CD14-positive monocyte (primary cell): ENCODE measurements at regions not wholly inside any gene's neighbourhood (a gene's known extent, or its start where the extent isn't known, plus 50 kb on each side); places are given as distances from the start of the nearest gene placed in this dataset.

Experiments
- DNase-seq, 3 donors: peaks; one replicate each; pipeline ENCODE4 v3.0.0-alpha.2; 2011 to 2022
- H2AFZ ChIP-seq: 2 replicates; pipeline ENCODE4 v1.6.0; 2012; ENCODE audit warnings: mild to moderate bottlenecking, low read depth, low read length, inconsistent platforms; ENCODE audit not compliant: insufficient read depth, poor library complexity, severe bottlenecking
- H3K27ac ChIP-seq, 2 donors: 1 replicate in 1 of 2; 2 replicates in 1 of 2; pipeline ENCODE4 v1.5.1; 2012 to 2013; ENCODE audit warnings: low read length in 2 of 2, control low read depth in 1 of 2, inconsistent platforms in 1 of 2, low read depth in 1 of 2, mild to moderate bottlenecking in 1 of 2
- H3K27me3 ChIP-seq, 2 donors: one replicate each; pipeline versions ENCODE4 v1.6.0 to v1.6.1; 2011 to 2013; ENCODE audit warnings: low read length in 2 of 2; ENCODE audit not compliant: control insufficient read depth in 2 of 2, insufficient read depth in 2 of 2
- H3K36me3 ChIP-seq, 2 donors: replicated peaks in 1 of 2; 1 replicate in 1 of 2; 2 replicates in 1 of 2; pipeline versions ENCODE4 v1.5.1 to v1.6.1; 2012 to 2013; ENCODE audit warnings: low read length in 2 of 2, control low read depth in 1 of 2, inconsistent platforms in 1 of 2, mild to moderate bottlenecking in 1 of 2; ENCODE audit not compliant: insufficient read depth in 2 of 2, control insufficient read depth in 1 of 2
- H3K4me1 ChIP-seq, 2 donors: 1 replicate in 1 of 2; 2 replicates in 1 of 2; pipeline versions ENCODE4 v1.5.1 to v1.6.1; 2012 to 2013; ENCODE audit warnings: low read length in 2 of 2, control low read depth in 1 of 2, inconsistent platforms in 1 of 2, mild to moderate bottlenecking in 1 of 2, moderate library complexity in 1 of 2; ENCODE audit not compliant: insufficient read depth in 2 of 2, control insufficient read depth in 1 of 2
- H3K4me2 ChIP-seq: replicated peaks from 2 replicates; pipeline ENCODE3; 2012; ENCODE audit warnings: low read length, moderate library complexity, mild to moderate bottlenecking; ENCODE audit not compliant: poor library complexity, severe bottlenecking; ENCODE audit errors: extremely low read depth
- H3K4me3 ChIP-seq, 3 experiments: fragments of 200-600 bp in 1 of 3; sonication (generic) in 1 of 3; replicated peaks in 1 of 3; 1 replicate in 2 of 3; 2 replicates in 1 of 3; pipeline ENCODE4 v1.5.1; 2011 to 2013; ENCODE audit warnings: low read length in 3 of 3, mild to moderate bottlenecking in 3 of 3, control low read depth in 2 of 3, low read depth in 2 of 3, inconsistent platforms in 1 of 3, moderate library complexity in 1 of 3
- H3K79me2 ChIP-seq: 2 replicates; pipeline ENCODE4 v1.6.0; 2012; ENCODE audit warnings: mild to moderate bottlenecking, control low read depth, inconsistent platforms, low read length, moderate library complexity; ENCODE audit not compliant: insufficient read depth
- H3K9ac ChIP-seq: 2 replicates; pipeline ENCODE4 v1.6.0; 2017; ENCODE audit warnings: low read length, mild to moderate bottlenecking; ENCODE audit not compliant: insufficient read depth, poor library complexity, severe bottlenecking
- H3K9me3 ChIP-seq, 2 donors: replicated peaks in 1 of 2; 1 replicate in 1 of 2; 2 replicates in 1 of 2; pipeline versions ENCODE4 v1.5.1 to v1.6.1; 2012 to 2013; ENCODE audit warnings: low read length in 2 of 2, control low read depth in 1 of 2; ENCODE audit not compliant: control insufficient read depth in 1 of 2, insufficient read depth in 1 of 2
- H4K20me1 ChIP-seq: 2 replicates; pipeline ENCODE4 v1.6.0; 2012; ENCODE audit warnings: mild to moderate bottlenecking, low read length, control low read depth, moderate library complexity; ENCODE audit not compliant: insufficient read depth
- H3K27ac Mint-ChIP-seq, 7 donors: one replicate each; pipeline ENCODE4 v1.8.0; 2020; ENCODE audit warnings: mild to moderate bottlenecking in 7 of 7, mixed read lengths in 7 of 7, moderate library complexity in 6 of 7, inconsistent platforms in 2 of 7
- H3K27me3 Mint-ChIP-seq, 3 donors: one replicate each; pipeline ENCODE4 v1.8.0; 2021 to 2022; ENCODE audit warnings: low read depth in 3 of 3, mild to moderate bottlenecking in 3 of 3, mixed read lengths in 3 of 3, moderate library complexity in 3 of 3, inconsistent platforms in 1 of 3
- H3K36me3 Mint-ChIP-seq, 2 donors: one replicate each; pipeline ENCODE4 v1.8.0; 2020; ENCODE audit warnings: mixed read lengths in 2 of 2, inconsistent platforms in 1 of 2, mild to moderate bottlenecking in 1 of 2
- H3K4me1 Mint-ChIP-seq: one replicate; pipeline ENCODE4 v1.8.0; 2020; ENCODE audit warnings: mild to moderate bottlenecking, mixed read lengths
- H3K4me3 Mint-ChIP-seq, 2 donors: one replicate each; pipeline ENCODE4 v1.8.0; 2020; ENCODE audit warnings: mild to moderate bottlenecking in 2 of 2, mixed read lengths in 2 of 2, moderate library complexity in 1 of 2
- H3K9me3 Mint-ChIP-seq, 7 donors: one replicate each; pipeline ENCODE4 v1.8.0; 2020 to 2022; ENCODE audit warnings: mixed read lengths in 7 of 7, mild to moderate bottlenecking in 6 of 7, moderate library complexity in 6 of 7, inconsistent platforms in 2 of 7
- WGBS: methylation state at CpG from one replicate; pipeline ENCODE4 v1.1.5; 2013; ENCODE audit warnings: missing lambda C conversion rate; ENCODE audit not compliant: insufficient coverage; 5-methylcytosine and 5-hydroxymethylcytosine counted together
- intact Hi-C, 2 donors: fragments of 100-400 bp; cut with micrococcal nuclease; formaldehyde crosslinking; loops; one replicate each; pipeline versions ENCODE4 v1.15.0 to v1.15.1; 2023
- TF ChIP-seq, protein P1 (sequence below): fragments of 200-600 bp; IDR thresholded peaks from one replicate; pipeline ENCODE4 v1.8.0; 2022; ENCODE audit warnings: antibody characterized with exemption, mild to moderate bottlenecking

DNA sequence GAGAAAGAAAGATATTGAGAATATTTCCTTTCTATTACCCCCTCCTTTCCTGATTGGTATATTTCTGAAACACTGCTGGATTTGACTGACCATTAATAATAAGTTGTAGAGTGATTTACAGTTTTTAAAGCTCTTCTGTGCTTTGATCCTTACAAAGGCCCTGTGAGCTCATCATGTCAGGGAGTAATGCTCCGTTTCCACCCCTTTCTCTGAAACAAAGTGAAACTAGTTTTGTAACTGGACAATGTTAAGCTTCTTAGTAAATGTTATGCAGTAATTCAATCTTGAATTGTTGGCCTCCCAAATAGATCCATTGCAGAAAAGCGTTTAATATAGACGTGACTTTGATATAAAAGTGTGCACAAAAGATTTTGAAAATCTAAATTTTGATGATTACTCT is 190.1 kb upstream of the GNPDA2 start:
- no peak overlapping the region for H3K9ac ChIP-seq

DNA sequence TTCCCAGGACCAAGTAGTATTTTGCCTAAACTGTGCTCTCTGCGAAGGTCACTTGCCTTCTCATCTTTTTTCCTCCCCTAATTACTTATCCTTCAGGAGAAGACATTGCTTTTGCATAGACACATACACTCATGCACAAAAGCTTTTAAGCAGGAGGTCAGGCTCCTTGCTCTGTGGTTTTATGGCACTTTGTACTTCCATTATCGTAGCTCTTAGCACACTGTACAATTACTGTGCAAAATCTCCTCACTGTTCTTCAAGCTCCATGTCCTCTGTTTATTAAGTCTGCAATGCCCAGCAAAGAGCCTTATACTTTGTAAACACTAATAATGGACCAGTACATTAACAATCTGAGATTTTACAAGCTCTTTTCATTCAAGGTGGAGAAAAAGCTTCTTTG is 188.4 kb upstream of the GNPDA2 start:
- no peak overlapping the region for H3K4me3 ChIP-seq
- no peaks in the 10 kb centered on the region for H3K36me3 ChIP-seq
- H3K4me1 ChIP-seq: no peaks in the 10 kb centered on the region
- no peak overlapping the region for H2AFZ ChIP-seq
- intact Hi-C loops: no loop called here
- no peak overlapping the region for H3K4me2 ChIP-seq
- TF ChIP-seq, protein P1, sequence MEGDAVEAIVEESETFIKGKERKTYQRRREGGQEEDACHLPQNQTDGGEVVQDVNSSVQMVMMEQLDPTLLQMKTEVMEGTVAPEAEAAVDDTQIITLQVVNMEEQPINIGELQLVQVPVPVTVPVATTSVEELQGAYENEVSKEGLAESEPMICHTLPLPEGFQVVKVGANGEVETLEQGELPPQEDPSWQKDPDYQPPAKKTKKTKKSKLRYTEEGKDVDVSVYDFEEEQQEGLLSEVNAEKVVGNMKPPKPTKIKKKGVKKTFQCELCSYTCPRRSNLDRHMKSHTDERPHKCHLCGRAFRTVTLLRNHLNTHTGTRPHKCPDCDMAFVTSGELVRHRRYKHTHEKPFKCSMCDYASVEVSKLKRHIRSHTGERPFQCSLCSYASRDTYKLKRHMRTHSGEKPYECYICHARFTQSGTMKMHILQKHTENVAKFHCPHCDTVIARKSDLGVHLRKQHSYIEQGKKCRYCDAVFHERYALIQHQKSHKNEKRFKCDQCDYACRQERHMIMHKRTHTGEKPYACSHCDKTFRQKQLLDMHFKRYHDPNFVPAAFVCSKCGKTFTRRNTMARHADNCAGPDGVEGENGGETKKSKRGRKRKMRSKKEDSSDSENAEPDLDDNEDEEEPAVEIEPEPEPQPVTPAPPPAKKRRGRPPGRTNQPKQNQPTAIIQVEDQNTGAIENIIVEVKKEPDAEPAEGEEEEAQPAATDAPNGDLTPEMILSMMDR: no peak
- no peaks in the 10 kb centered on the region for H4K20me1 ChIP-seq
- WGBS: 72% methylated on average over 2 of the region's 2 CpGs
- Mint-ChIP-seq H3K4me3 (no peak overlapping the region), H3K4me1 (peaks cover 6% of the 10 kb centered on the region), H3K36me3 (no peaks in the 10 kb centered on the region), H3K27ac (no peak overlapping the region), H3K9me3 (peaks cover 0 to 3% (median 0%) of the 10 kb centered on the region in 7 donors), H3K27me3 (no peaks in the 10 kb centered on the region)
- no peaks in the 10 kb centered on the region for H3K9me3 ChIP-seq
- H3K27ac ChIP-seq: no peak overlapping the region
- no peaks in the 10 kb centered on the region for H3K79me2 ChIP-seq
- no peak for DNase-seq
- H3K9ac ChIP-seq: no peak overlapping the region
- H3K27me3 ChIP-seq: no peaks in the 10 kb centered on the region

More for the DNA sequence above, 190.1 kb upstream of the GNPDA2 start:
- H3K27me3 ChIP-seq: no peaks in the 10 kb centered on the region
- peak overlapping the region; percentile 17 for H3K4me2 ChIP-seq
- Mint-ChIP-seq H3K4me3 (peak overlapping the region; percentile 26 to 66), H3K36me3 (no peaks in the 10 kb centered on the region), H3K27me3 (no peaks in the 10 kb centered on the region), H3K4me1 (peaks cover 6% of the 10 kb centered on the region), H3K9me3 (peaks cover 0 to 3% (median 0%) of the 10 kb centered on the region in 7 donors), H3K27ac (no peak overlapping the region)
- intact Hi-C loops: no loop called here
- H4K20me1 ChIP-seq: no peaks in the 10 kb centered on the region
- peak overlapping the region; percentile 33 for H2AFZ ChIP-seq
- no peaks in the 10 kb centered on the region for H3K4me1 ChIP-seq
- TF ChIP-seq, protein P1: no peak
- 54% methylated on average over 2 of the region's 3 CpGs for WGBS
- peak overlapping the region in 2 of 3 experiments; percentile 16 to 24 for H3K4me3 ChIP-seq
- H3K79me2 ChIP-seq: no peaks in the 10 kb centered on the region
- no peaks in the 10 kb centered on the region for H3K36me3 ChIP-seq
- no peak for DNase-seq
- H3K9me3 ChIP-seq: no peaks in the 10 kb centered on the region
- no peak overlapping the region for H3K27ac ChIP-seq
